SU-DHL-6 (cell line): ENCODE measurements at regions not wholly inside any gene's neighbourhood (a gene's known extent, or its start where the extent isn't known, plus 50 kb on each side); places are given as distances from the start of the nearest gene placed in this dataset.

Experiments
- H2AFZ ChIP-seq: fragments of 200-600 bp; sonication (generic); 2 replicates; pipeline ENCODE4 v1.6.1; 2014; ENCODE audit warnings: low read depth, mild to moderate bottlenecking, moderate library complexity, mixed read lengths, antibody characterized with exemption, low read length; ENCODE audit not compliant: severe bottlenecking
- H3F3A ChIP-seq: fragments of 200-600 bp; shearing (Covaris generic); 2 replicates; pipeline ENCODE4 v1.6.0; 2016; ENCODE audit warnings: antibody characterized with exemption, mild to moderate bottlenecking; ENCODE audit not compliant: insufficient read depth
- H3K27ac ChIP-seq: fragments of 200-600 bp; sonication (generic); 2 replicates; pipeline ENCODE4 v1.5.1; 2016; ENCODE audit warnings: low read depth, mild to moderate bottlenecking, low read length, moderate library complexity, mixed read lengths
- H3K27me3 ChIP-seq: fragments of 200-600 bp; sonication (generic), shearing (Covaris generic); 2 replicates; pipeline ENCODE4 v1.6.0; 2014; ENCODE audit warnings: mild to moderate bottlenecking, low read length
- H3K36me3 ChIP-seq: fragments of 200-600 bp; sonication (generic); 2 replicates; pipeline ENCODE4 v1.6.1; 2014; ENCODE audit warnings: mild to moderate bottlenecking, low read length, mixed read lengths
- H3K4me2 ChIP-seq: fragments of 300-600, 200-600 bp; shearing (Covaris generic), sonication (generic); 2 replicates; pipeline ENCODE4 v1.6.0; 2014; ENCODE audit warnings: low read length, low read depth, mild to moderate bottlenecking; ENCODE audit not compliant: poor library complexity, severe bottlenecking
- H3K4me3 ChIP-seq: fragments of 200-600 bp; sonication (generic); 2 replicates; pipeline ENCODE4 v1.5.1; 2014; ENCODE audit warnings: antibody characterized with exemption, low read length, mild to moderate bottlenecking, mixed read lengths; ENCODE audit not compliant: insufficient read depth, poor library complexity, severe bottlenecking
- H3K79me2 ChIP-seq: fragments of 200-600 bp; sonication (generic); 2 replicates; pipeline ENCODE4 v1.6.1; 2014; ENCODE audit warnings: mild to moderate bottlenecking, low read length, moderate library complexity; ENCODE audit not compliant: insufficient read depth
- H3K9ac ChIP-seq: fragments of 200-600 bp; sonication (generic); 2 replicates; pipeline ENCODE4 v1.7.0; 2014; ENCODE audit warnings: mild to moderate bottlenecking, low read length
- H3K9me2 ChIP-seq: fragments of 200-600 bp; sonication (generic); replicated peaks from 2 replicates; pipeline ENCODE4 v1.6.1; 2014; ENCODE audit warnings: low read length; ENCODE audit not compliant: insufficient read depth
- H3K9me3 ChIP-seq: fragments of 200-600 bp; sonication (generic); 2 replicates; pipeline ENCODE4 v1.6.1; 2014; ENCODE audit warnings: low read length, mixed read lengths; ENCODE audit not compliant: insufficient read depth
- H4K20me1 ChIP-seq: fragments of 200-600 bp; sonication (generic); 2 replicates; pipeline ENCODE4 v1.6.1; 2014; ENCODE audit warnings: low read depth, mild to moderate bottlenecking, antibody characterized with exemption, low read length, moderate library complexity, mixed read lengths
- CTCF ChIP-seq: fragments of 200-600 bp; sonication (generic); IDR thresholded peaks from one replicate; pipeline ENCODE4 v1.5.1; 2017; ENCODE audit warnings: antibody characterized with exemption, mild to moderate bottlenecking, low read length, moderate library complexity; ENCODE audit not compliant: insufficient read depth, poor library complexity, severe bottlenecking
- EZH2phosphoT487 ChIP-seq: fragments of 200-600 bp; sonication (generic), shearing (Covaris generic); conservative IDR thresholded peaks from 2 replicates; pipeline ENCODE4 v1.6.1; 2018; ENCODE audit warnings: mild to moderate bottlenecking, antibody characterized with exemption, low read length, moderate library complexity, mixed read lengths

- no peak overlapping the region for H3K9ac ChIP-seq
- no peak overlapping the region for H3K4me2 ChIP-seq
- no peak for TF ChIP-seq EZH2phosphoT487
- TF ChIP-seq CTCF = no peak
These were observed 91.7 kb upstream of the ELOVL5 start for GRCh38 chr6:53440336-53440945.

GRCh38 chr6:53439556-53439955 lies 90.8 kb upstream of the ELOVL5 start:
- Histone ChIP-seq H3K27ac (no peak overlapping the region), H3K36me3 (no peaks in the 10 kb centered on the region), H4K20me1 (no peaks in the 10 kb centered on the region), H3K27me3 (no peaks in the 10 kb centered on the region), H3K4me2 (no peak overlapping the region), H3F3A (no peaks in the 10 kb centered on the region), H3K79me2 (no peaks in the 10 kb centered on the region), H3K9ac (no peak overlapping the region), H2AFZ (no peak overlapping the region), H3K9me3 (no peaks in the 10 kb centered on the region), H3K4me3 (no peak overlapping the region), H3K9me2 (no peaks in the 10 kb centered on the region)
- no peak for TF ChIP-seq EZH2phosphoT487
- TF ChIP-seq CTCF = no peak

More at GRCh38 chr6:53440336-53440945, 91.7 kb upstream of the ELOVL5 start:
- H3K36me3 ChIP-seq = no peaks in the 10 kb centered on the region
- no peaks in the 10 kb centered on the region for H3K9me2 ChIP-seq
- no peak overlapping the region for H2AFZ ChIP-seq
- no peak overlapping the region for H3K4me3 ChIP-seq
- no peaks in the 10 kb centered on the region for H3K79me2 ChIP-seq
- H4K20me1 ChIP-seq = no peaks in the 10 kb centered on the region
- no peaks in the 10 kb centered on the region for H3K9me3 ChIP-seq
- no peaks in the 10 kb centered on the region for H3F3A ChIP-seq
- no peaks in the 10 kb centered on the region for H3K27me3 ChIP-seq
- no peak overlapping the region for H3K27ac ChIP-seq

GRCh38 chr6:53437557-53438202 lies 88.9 kb upstream of the ELOVL5 start:
- no peak overlapping the region for H3K4me3 ChIP-seq
- no peaks in the 10 kb centered on the region for H3K36me3 ChIP-seq
- no peaks in the 10 kb centered on the region for H3K79me2 ChIP-seq
- H3K9ac ChIP-seq = no peak overlapping the region
- H4K20me1 ChIP-seq = no peaks in the 10 kb centered on the region
- no peaks in the 10 kb centered on the region for H3K27me3 ChIP-seq
- no peaks in the 10 kb centered on the region for H3F3A ChIP-seq
- TF ChIP-seq CTCF (peak; percentile 95), EZH2phosphoT487 (no peak)
- H3K4me2 ChIP-seq = no peak overlapping the region
- H3K27ac ChIP-seq = no peak overlapping the region
- H3K9me2 ChIP-seq = no peaks in the 10 kb centered on the region
- no peaks in the 10 kb centered on the region for H3K9me3 ChIP-seq
- no peak overlapping the region for H2AFZ ChIP-seq
